ENCODE measurements at regions not wholly inside any gene's neighbourhood (a gene's known extent, or its start where the extent isn't known, plus 50 kb on each side); places are given as distances from the start of the nearest gene placed in this dataset.

GRCh38 chr15:97026781-97027180 is 696.3 kb downstream of the NR2F2 start:
- Histone ChIP-seq H3K9me3 (ENCODE audit: low read length) (peaks cover 92% of the 10 kb centered on the region), H3K27me3 (ENCODE audit: control insufficient read depth in 1 of 2, insufficient read depth in 2 of 2, low read length in 2 of 2) (no peaks in the 10 kb centered on the region), H3K4me1 (ENCODE audit: insufficient read depth, low read length) (no peaks in the 10 kb centered on the region), H3K79me2 (ENCODE audit: insufficient read depth, low read length) (no peaks in the 10 kb centered on the region), H3K4me2 (ENCODE audit: low read depth, low read length) (no peak overlapping the region), H4K20me1 (ENCODE audit: insufficient read depth, low read length) (no peaks in the 10 kb centered on the region), H3K36me3 (replicated peaks in 1 of 2; ENCODE audit: control insufficient read depth in 1 of 2, insufficient read depth in 2 of 2, low read length in 2 of 2) (no peaks in the 10 kb centered on the region), H2AFZ (ENCODE audit: low read length) (no peak overlapping the region), H3K9ac (ENCODE audit: insufficient read depth, low read depth, low read length) (no peak overlapping the region), H3K4me3 (replicated peaks in 1 of 3; ENCODE audit: insufficient read depth in 1 of 3, low read depth in 2 of 3, low read length in 3 of 3) (no peak overlapping the region), H3K27ac (ENCODE audit: extremely low read length, insufficient read depth, low read length) (no peak overlapping the region)
- 12% methylated on average over 2 of the region's 2 CpGs for WGBS (ENCODE audit: low lambda C conversion rate)
- DNase-seq (ENCODE audit: low spot score) (no peak), ATAC-seq (no peak), FAIRE-seq (no peak)
- ChIA-PET POLR2A (no interaction called here), CTCF (ENCODE audit: low intra/inter-chr PET ratio, low total read pairs) (no interaction called here)
- no TSS peak for BruUV-seq (replicated peaks)
- no peak for TF ChIP-seq ZNF775 (CRISPR knock-in tag; IDR thresholded peaks at IDR 0.05; ENCODE audit: borderline replicate concordance)
- no peak for TF ChIP-seq ZNF160 (CRISPR knock-in tag; IDR thresholded peaks at IDR 0.05)
- TF ChIP-seq THAP8 (CRISPR knock-in tag; IDR thresholded peaks at IDR 0.05; ENCODE audit: borderline replicate concordance): no peak
- no peak for TF ChIP-seq IRF2 (CRISPR knock-in tag; IDR thresholded peaks at IDR 0.05)
- no peak for TF ChIP-seq PATZ1 (CRISPR knock-in tag; IDR thresholded peaks at IDR 0.05)
- TF ChIP-seq CBFB (CRISPR knock-in tag; IDR thresholded peaks at IDR 0.05): no peak
- no peak for TF ChIP-seq GABPA (IDR thresholded peaks at IDR 0.05; ENCODE audit: low read depth, low read length)
- TF ChIP-seq GABPA (CRISPR knock-in tag; IDR thresholded peaks at IDR 0.05; ENCODE audit: low read depth): no peak
- no peak for TF ChIP-seq TEF (CRISPR knock-in tag; IDR thresholded peaks at IDR 0.05)
- no peak for TF ChIP-seq ATF6 (CRISPR knock-in tag; conservative IDR thresholded peaks at IDR 0.05)
- TF ChIP-seq ARNT (IDR thresholded peaks at IDR 0.05): no peak
- TF ChIP-seq SIX1 (CRISPR knock-in tag; IDR thresholded peaks at IDR 0.05; ENCODE audit: borderline replicate concordance): no peak
- TF ChIP-seq HINFP (CRISPR knock-in tag; IDR thresholded peaks at IDR 0.05; ENCODE audit: low read depth): no peak
- TF ChIP-seq TARDBP (CRISPR knock-in tag; IDR thresholded peaks at IDR 0.05): no peak
- TF ChIP-seq SP2 (CRISPR knock-in tag; IDR thresholded peaks at IDR 0.05): no peak
- no peak for TF ChIP-seq PCBP1 (IDR thresholded peaks at IDR 0.05; ENCODE audit: borderline replicate concordance, low read depth, low read length)
- no peak for TF ChIP-seq ZNF12 (CRISPR knock-in tag; IDR thresholded peaks at IDR 0.05)
- no peak for TF ChIP-seq RARG (CRISPR knock-in tag; IDR thresholded peaks at IDR 0.05; ENCODE audit: low read depth)
- no peak for TF ChIP-seq ZNF136 (CRISPR knock-in tag; IDR thresholded peaks at IDR 0.05; ENCODE audit: low read depth)
- TF ChIP-seq TOE1 (CRISPR knock-in tag; IDR thresholded peaks at IDR 0.05): no peak
- in situ Hi-C loops (cut with HindIII; ENCODE audit: extremely low pct_ligation_motif_present, low pct_unique_long_range_greater_than_20kb): no loop called here
- intact Hi-C loops (cut with micrococcal nuclease; ENCODE audit: unreplicated experiment): no loop called here

Measured in HepG2 (cell line).